H9 (cell line): ENCODE measurements at regions not wholly inside any gene's neighbourhood (a gene's known extent, or its start where the extent isn't known, plus 50 kb on each side); places are given as distances from the start of the nearest gene placed in this dataset.

Experiments used
- DNase-seq: peaks from one replicate; pipeline ENCODE4 v3.0.0-alpha.2; 2017
- H2AFZ ChIP-seq: one replicate; pipeline ENCODE4 v1.6.1; 2013; ENCODE audit warnings: mild to moderate bottlenecking, low read length, control low read depth, moderate library complexity
- H2AK5ac ChIP-seq: 2 replicates; pipeline ENCODE4 v1.6.1; 2013; ENCODE audit warnings: low read length, control low read depth, mixed read lengths; ENCODE audit not compliant: insufficient read length
- H2BK120ac ChIP-seq: one replicate; pipeline ENCODE4 v1.6.1; 2013; ENCODE audit warnings: low read depth, mild to moderate bottlenecking, low read length, control low read depth, inconsistent platforms; ENCODE audit not compliant: poor library complexity, severe bottlenecking
- H2BK12ac ChIP-seq: 2 replicates; pipeline ENCODE4 v1.6.1; 2013; ENCODE audit warnings: low read length, control low read depth, mixed read lengths, low read depth; ENCODE audit not compliant: insufficient read length
- H2BK15ac ChIP-seq: 2 replicates; pipeline ENCODE4 v1.6.1; 2013; ENCODE audit warnings: low read depth, low read length, control low read depth
- H2BK20ac ChIP-seq: one replicate; pipeline ENCODE4 v1.6.1; 2013; ENCODE audit warnings: low read depth, mild to moderate bottlenecking, low read length, control low read depth, inconsistent platforms; ENCODE audit not compliant: poor library complexity, severe bottlenecking
- H2BK5ac ChIP-seq: 2 replicates; pipeline ENCODE4 v1.6.1; 2013; ENCODE audit warnings: low read length, control low read depth, mixed read lengths; ENCODE audit not compliant: insufficient read length
- H3K14ac ChIP-seq: 2 replicates; pipeline ENCODE4 v1.6.1; 2013; ENCODE audit warnings: low read length, control low read depth; ENCODE audit not compliant: insufficient read depth
- H3K18ac ChIP-seq: 2 replicates; pipeline ENCODE4 v1.6.1; 2013; ENCODE audit warnings: low read depth, mild to moderate bottlenecking, mixed read lengths, low read length, control low read depth; ENCODE audit not compliant: insufficient read length
- H3K23ac ChIP-seq: 2 replicates; pipeline ENCODE4 v1.6.1; 2013; ENCODE audit warnings: low read length, control low read depth, mixed read lengths, low read depth; ENCODE audit not compliant: insufficient read length
- H3K23me2 ChIP-seq: 2 replicates; pipeline ENCODE4 v1.6.1; 2013; ENCODE audit warnings: low read depth, mild to moderate bottlenecking, mixed read lengths, low read length, control low read depth; ENCODE audit not compliant: insufficient read length, poor library complexity, severe bottlenecking
- H3K27ac ChIP-seq: 2 replicates; pipeline ENCODE4 v1.5.1; 2013; ENCODE audit warnings: low read length, control low read depth, mixed read lengths, low read depth; ENCODE audit not compliant: insufficient read length
- H3K27me3 ChIP-seq: 2 replicates; pipeline ENCODE4 v1.6.1; 2013; ENCODE audit warnings: low read length, control low read depth, inconsistent platforms; ENCODE audit not compliant: insufficient read depth
- H3K4ac ChIP-seq: 2 replicates; pipeline ENCODE4 v1.6.1; 2013; ENCODE audit warnings: low read depth, mild to moderate bottlenecking, control low read depth, inconsistent platforms, low read length, moderate library complexity
- H3K4me1 ChIP-seq: 2 replicates; pipeline ENCODE4 v1.6.1; 2013; ENCODE audit warnings: low read length, control low read depth, inconsistent platforms; ENCODE audit not compliant: insufficient read depth
- H3K4me2 ChIP-seq: 2 replicates; pipeline ENCODE4 v1.6.1; 2013; ENCODE audit warnings: low read length, control low read depth, mixed read lengths; ENCODE audit not compliant: insufficient read length, insufficient read depth
- H3K56ac ChIP-seq: 2 replicates; pipeline ENCODE4 v1.6.1; 2013; ENCODE audit warnings: low read depth, mild to moderate bottlenecking, mixed read lengths, low read length, control low read depth; ENCODE audit not compliant: insufficient read length
- H3K79me1 ChIP-seq: 2 replicates; pipeline ENCODE4 v1.6.1; 2013; ENCODE audit warnings: low read depth, mild to moderate bottlenecking, moderate library complexity, low read length, control low read depth, inconsistent platforms; ENCODE audit not compliant: insufficient read depth, poor library complexity, severe bottlenecking
- H3K79me2 ChIP-seq: 2 replicates; pipeline ENCODE4 v1.6.1; 2013; ENCODE audit warnings: low read length, control low read depth, inconsistent platforms; ENCODE audit not compliant: insufficient read depth
- H3K9ac ChIP-seq: 2 replicates; pipeline ENCODE4 v1.6.1; 2013; ENCODE audit warnings: low read length, control low read depth, mixed read lengths; ENCODE audit not compliant: insufficient read length; ENCODE audit errors: extremely low read depth
- H3K9me3 ChIP-seq: one replicate; pipeline ENCODE4 v1.6.1; 2013; ENCODE audit warnings: low read depth, low read length, inconsistent platforms; ENCODE audit not compliant: control insufficient read depth
- H3T11ph ChIP-seq: one replicate; pipeline ENCODE4 v1.6.1; 2013; ENCODE audit warnings: mild to moderate bottlenecking, low read length, control low read depth, inconsistent platforms
- H4K20me1 ChIP-seq: one replicate; pipeline ENCODE4 v1.6.1; 2013; ENCODE audit not compliant: control insufficient read depth, insufficient read length, insufficient read depth
- H4K5ac ChIP-seq: 2 replicates; pipeline ENCODE4 v1.6.1; 2013; ENCODE audit warnings: low read depth, mild to moderate bottlenecking, mixed read lengths, low read length, control low read depth; ENCODE audit not compliant: insufficient read length
- H4K8ac ChIP-seq: replicated peaks from 2 replicates; pipeline ENCODE4 v1.6.1; 2013; ENCODE audit warnings: low read length, control low read depth, mixed read lengths, low read depth; ENCODE audit not compliant: insufficient read length
- H4K91ac ChIP-seq: 2 replicates; pipeline ENCODE4 v1.6.1; 2013; ENCODE audit warnings: low read depth, mild to moderate bottlenecking, moderate library complexity, mixed read lengths, low read length, control low read depth; ENCODE audit not compliant: insufficient read length
- H3K27ac Mint-ChIP-seq, 3 experiments: 2 replicates in 2 of 3; 3 replicates in 1 of 3; pipeline ENCODE4 v1.8.0; 2020 to 2021; ENCODE audit warnings: mixed read lengths in 3 of 3, mild to moderate bottlenecking in 1 of 3, moderate library complexity in 1 of 3
- H3K27me3 Mint-ChIP-seq: 2 replicates; pipeline ENCODE4 v1.8.0; 2021; ENCODE audit warnings: low read depth, mild to moderate bottlenecking, moderate library complexity, mixed read lengths
- H3K36me3 Mint-ChIP-seq, 3 experiments: 2 replicates in 2 of 3; 3 replicates in 1 of 3; pipeline ENCODE4 v1.8.0; 2020 to 2021; ENCODE audit warnings: low read depth in 3 of 3, mixed read lengths in 3 of 3; ENCODE audit not compliant: insufficient read depth in 1 of 3
- H3K4me1 Mint-ChIP-seq, 2 experiments: 2 replicates each; pipeline ENCODE4 v1.8.0; 2020; ENCODE audit warnings: mixed read lengths in 2 of 2
- H3K4me3 Mint-ChIP-seq, 2 experiments: 2 replicates in 1 of 2; 3 replicates in 1 of 2; pipeline ENCODE4 v1.8.0; 2020 to 2021; ENCODE audit warnings: mild to moderate bottlenecking in 2 of 2, mixed read lengths in 2 of 2, moderate library complexity in 1 of 2
- H3K9me3 Mint-ChIP-seq, 2 experiments: 2 replicates in 1 of 2; 3 replicates in 1 of 2; pipeline ENCODE4 v1.8.0; 2020; ENCODE audit warnings: mild to moderate bottlenecking in 2 of 2, mixed read lengths in 2 of 2, moderate library complexity in 1 of 2
- CTCF ChIP-seq: fragments of 200-600 bp; sonication (generic); conservative IDR thresholded peaks from 3 replicates; pipeline ENCODE4 v1.8.0; 2021; ENCODE audit warnings: antibody characterized with exemption, mild to moderate bottlenecking
- WGBS: extraction: QIAGEN DNeasy Blood & Tissue Kit; methylation state at CpG from one replicate; pipeline ENCODE4 v1.1.7; 2013; ENCODE audit warnings: missing lambda C conversion rate, low lambda C conversion rate, mixed read lengths; ENCODE audit not compliant: insufficient read length; ENCODE audit errors: extremely low coverage; 5-methylcytosine and 5-hydroxymethylcytosine counted together

GRCh38 chr5:74476819-74477453 is 163.6 kb downstream of the ENC1 start:
- Histone ChIP-seq H3K9me3 (no peaks in the 10 kb centered on the region), H3T11ph (no peak overlapping the region), H2BK20ac (no peak overlapping the region), H2AK5ac (no peak overlapping the region), H4K5ac (no peak overlapping the region), H3K14ac (no peak overlapping the region), H3K79me1 (no peaks in the 10 kb centered on the region), H2BK120ac (no peak overlapping the region), H3K18ac (no peak overlapping the region), H3K27ac (no peak overlapping the region), H3K56ac (no peak overlapping the region), H3K4me1 (peaks cover 10% of the 10 kb centered on the region; the same call in 1 of the 2 replicates), H2BK15ac (no peak overlapping the region), H3K23me2 (no peaks in the 10 kb centered on the region), H3K23ac (no peak overlapping the region), H2AFZ (no peak overlapping the region), H4K91ac (no peak overlapping the region), H3K9ac (no peak overlapping the region), H2BK5ac (no peak overlapping the region), H4K8ac (no peak overlapping the region), H3K4me2 (no peak overlapping the region), H3K27me3 (no peaks in the 10 kb centered on the region), H2BK12ac (no peak overlapping the region), H4K20me1 (no peaks in the 10 kb centered on the region), H3K4ac (no peak overlapping the region), H3K79me2 (no peaks in the 10 kb centered on the region)
- Mint-ChIP-seq H3K27me3 (peaks cover 1% of the 10 kb centered on the region; the same call in 1 of the 2 replicates), H3K27ac (no peak overlapping the region), H3K4me3 (no peak overlapping the region), H3K4me1 (peaks cover 10 to 13% of the 10 kb centered on the region in 2 experiments), H3K36me3 (no peaks in the 10 kb centered on the region), H3K9me3 (no peaks in the 10 kb centered on the region)
- no peak for DNase-seq
- no peak for TF ChIP-seq CTCF
- WGBS = no CpG with 5 or more reads among the region's 7 CpGs
